Mesothelial cell of epicardium (in vitro differentiated cells): ENCODE measurements at regions not wholly inside any gene's neighbourhood (a gene's known extent, or its start where the extent isn't known, plus 50 kb on each side); places are given as distances from the start of the nearest gene placed in this dataset.

ENCODE experiments used
- DNase-seq, 2 experiments: peaks; one replicate each; pipeline ENCODE4 v3.0.0; 2021; ENCODE audit warnings: low spot score in 2 of 2; ENCODE audit not compliant: unreplicated experiment in 2 of 2
- H3K27ac Mint-ChIP-seq: 2 replicates; pipeline ENCODE4 v1.8.0; 2021; ENCODE audit warnings: mixed read lengths
- H3K27me3 Mint-ChIP-seq: 2 replicates; pipeline ENCODE4 v1.8.0; 2021; ENCODE audit warnings: low read depth, mixed read lengths
- H3K36me3 Mint-ChIP-seq: 2 replicates; pipeline ENCODE4 v1.8.0; 2021; ENCODE audit warnings: mixed read lengths
- H3K4me1 Mint-ChIP-seq: 2 replicates; pipeline ENCODE4 v1.8.0; 2021; ENCODE audit warnings: mixed read lengths
- H3K4me3 Mint-ChIP-seq: 2 replicates; pipeline ENCODE4 v1.8.0; 2021; ENCODE audit warnings: mild to moderate bottlenecking, moderate library complexity, mixed read lengths
- H3K9me3 Mint-ChIP-seq: 2 replicates; pipeline ENCODE4 v1.8.0; 2021; ENCODE audit warnings: mixed read lengths
- CTCF ChIP-seq: fragments of 200-600 bp; sonication (generic); IDR thresholded peaks from one replicate; pipeline ENCODE4 v1.5.0; 2021; ENCODE audit warnings: antibody characterized with exemption; ENCODE audit not compliant: unreplicated experiment

DNA sequence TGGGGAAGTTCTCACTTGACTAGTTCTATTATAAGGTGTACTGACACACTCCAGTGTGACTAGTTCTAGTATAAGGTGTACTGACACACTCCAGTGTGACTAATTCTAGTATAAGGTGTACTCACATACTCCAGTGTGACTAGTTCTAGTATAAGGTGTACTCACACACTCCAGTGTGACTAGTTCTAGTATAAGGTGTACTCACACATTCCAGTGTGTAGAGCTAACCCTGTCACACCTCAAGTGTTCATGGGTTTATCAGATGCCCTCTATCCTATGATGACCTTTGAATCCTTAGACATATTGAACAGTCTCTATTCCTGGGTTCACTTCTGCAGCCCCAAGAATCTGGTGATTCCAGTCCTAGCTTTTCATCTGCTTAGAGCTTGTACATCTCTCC lies 54.6 kb upstream of the MYO16 start:
- no peak overlapping the region for H3K4me3 Mint-ChIP-seq
- no peak for TF ChIP-seq CTCF
- H3K36me3 Mint-ChIP-seq, result no peaks in the 10 kb centered on the region
- no peaks in the 10 kb centered on the region for H3K9me3 Mint-ChIP-seq
- H3K4me1 Mint-ChIP-seq, result no peaks in the 10 kb centered on the region
- H3K27me3 Mint-ChIP-seq, result peaks cover 1% of the 10 kb centered on the region
- DNase-seq, result no peak
- H3K27ac Mint-ChIP-seq, result no peak overlapping the region

- no peak for DNase-seq
- no peaks in the 10 kb centered on the region for H3K36me3 Mint-ChIP-seq
- no peak overlapping the region for H3K4me3 Mint-ChIP-seq
- H3K9me3 Mint-ChIP-seq, result no peaks in the 10 kb centered on the region
- no peaks in the 10 kb centered on the region for H3K4me1 Mint-ChIP-seq
- TF ChIP-seq CTCF, result no peak
- H3K27me3 Mint-ChIP-seq, result peaks cover 1% of the 10 kb centered on the region
- no peak overlapping the region for H3K27ac Mint-ChIP-seq
Measured at GRCh38 chr13:108575430-108575829, 54.0 kb upstream of the MYO16 start.
